Ascending aorta (tissue), 2 donors: ENCODE measurements at regions not wholly inside any gene's neighbourhood (a gene's known extent, or its start where the extent isn't known, plus 50 kb on each side); places are given as distances from the start of the nearest gene placed in this dataset.

ENCODE experiments used
- DNase-seq, 2 donors: peaks; one replicate each; pipeline ENCODE4 v3.0.0-alpha.2; 2019; ENCODE audit warnings: low spot score in 2 of 2
- H3K27ac ChIP-seq, 2 donors: fragments of 200-600 bp; sonication (generic); one replicate each; pipeline ENCODE4 v1.5.1; 2016 to 2017; ENCODE audit warnings: mild to moderate bottlenecking in 1 of 2
- H3K27me3 ChIP-seq: fragments of 200-600 bp; sonication (generic); one replicate; pipeline ENCODE4 v1.5.1; 2017
- H3K36me3 ChIP-seq, 2 donors: fragments of 200-600 bp; sonication (generic); one replicate each; pipeline ENCODE4 v1.5.1; 2016
- H3K4me1 ChIP-seq, 2 donors: fragments of 200-600 bp; sonication (generic); one replicate each; pipeline ENCODE4 v1.5.1; 2016 to 2017; ENCODE audit warnings: mild to moderate bottlenecking in 1 of 2
- H3K4me3 ChIP-seq, 2 donors: fragments of 200-600 bp; sonication (generic); one replicate each; pipeline ENCODE4 v1.5.1; 2016 to 2017; ENCODE audit warnings: mild to moderate bottlenecking in 1 of 2
- H3K9me3 ChIP-seq, 2 donors: fragments of 200-600 bp; sonication (generic); one replicate each; pipeline ENCODE4 v1.5.1; 2016
- CTCF ChIP-seq, 3 experiments: fragments of 200-600 bp in 2 of 3; fragments of 450-650 bp in 1 of 3; sonication (generic) in 2 of 3; IDR thresholded peaks; one replicate each; pipeline ENCODE4 v1.5.1; 2016 to 2019; ENCODE audit warnings: antibody characterized with exemption in 3 of 3, mild to moderate bottlenecking in 1 of 3, moderate library complexity in 1 of 3
- intact Hi-C: fragments of 100-400 bp; cut with DNase I; formaldehyde crosslinking; loops from one replicate; pipeline ENCODE4 v1.15.1; 2023

- Histone ChIP-seq H3K4me3 (no peak overlapping the region), H3K4me1 (no peaks in the 10 kb centered on the region), H3K27me3 (no peaks in the 10 kb centered on the region), H3K27ac (no peak overlapping the region), H3K36me3 (no peaks in the 10 kb centered on the region), H3K9me3 (no peaks in the 10 kb centered on the region)
- TF ChIP-seq CTCF (IDR thresholded peaks at IDR 0.05), result peak; percentile 33 to 70 (median 52)
- DNase-seq, result no peak
- intact Hi-C loops, result loop anchor here (2.0 kb wide), 1 partner anchor 106 kb away; no protein-coding TSS in a partner anchor
Observed at GRCh38 chr2:223692191-223692947, 90.2 kb upstream of the SCG2 start.

DNA sequence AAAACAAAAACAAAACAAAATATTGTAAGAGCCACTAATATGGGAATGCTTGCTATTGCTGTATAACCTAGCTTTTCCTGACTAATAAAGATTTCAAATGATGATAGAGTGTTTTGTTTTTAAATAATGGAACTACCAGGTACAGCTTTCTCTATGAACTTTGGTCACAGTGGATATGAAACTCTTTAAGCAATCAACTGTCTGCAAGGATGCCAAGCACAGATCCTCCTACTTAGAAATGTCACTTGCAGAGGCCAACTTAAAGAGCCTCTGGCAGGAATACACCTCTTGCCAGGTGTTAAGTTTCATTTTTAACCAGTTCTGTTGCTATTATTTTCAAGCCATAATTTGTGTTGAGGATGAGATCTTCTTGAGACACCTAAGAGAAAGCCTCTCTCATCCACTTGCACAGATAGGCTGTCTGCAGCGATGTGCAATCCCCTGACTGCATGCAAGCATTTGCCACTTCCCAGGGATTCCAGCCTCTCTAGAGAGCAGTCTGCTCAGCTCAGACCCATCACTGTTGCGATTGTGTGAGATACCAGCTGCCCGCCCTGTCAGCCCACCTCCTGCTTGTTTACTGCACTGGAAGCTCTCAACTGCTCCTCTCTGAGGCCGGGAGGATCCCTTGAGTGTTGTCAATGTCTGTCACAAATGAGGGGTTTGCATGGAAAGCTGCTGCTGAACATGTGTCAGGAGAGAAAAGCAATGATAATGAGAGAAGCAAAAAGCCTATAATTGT is 86.1 kb upstream of the SCG2 start:
- DNase-seq, result no peak
- Histone ChIP-seq H3K4me3 (no peak overlapping the region), H3K4me1 (no peaks in the 10 kb centered on the region), H3K36me3 (no peaks in the 10 kb centered on the region), H3K27me3 (no peaks in the 10 kb centered on the region), H3K27ac (no peak overlapping the region), H3K9me3 (no peaks in the 10 kb centered on the region)
- intact Hi-C loops, result no loop called here
- no peak for TF ChIP-seq CTCF (IDR thresholded peaks at IDR 0.05)

DNA sequence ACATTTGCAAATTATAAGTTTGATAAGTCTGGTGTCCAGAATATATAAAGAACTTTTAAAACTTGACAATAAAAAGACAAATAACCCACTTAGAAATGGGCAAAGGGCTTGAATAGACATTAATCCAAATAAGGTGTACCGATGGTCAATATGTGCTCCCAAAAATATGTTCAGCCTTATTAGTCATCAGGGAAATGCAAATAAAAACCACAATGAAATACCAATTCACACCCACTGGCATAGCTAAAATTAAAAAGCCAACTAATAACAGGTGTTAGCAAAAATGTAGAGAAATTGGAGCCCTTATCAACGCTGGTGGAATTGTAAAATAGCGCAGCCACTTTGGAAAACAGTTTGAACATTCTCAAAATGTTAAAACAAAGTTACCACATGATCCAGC is 79.0 kb upstream of the SCG2 start:
- Histone ChIP-seq H3K27ac (no peak overlapping the region), H3K9me3 (no peaks in the 10 kb centered on the region), H3K4me3 (no peak overlapping the region), H3K4me1 (no peaks in the 10 kb centered on the region), H3K36me3 (no peaks in the 10 kb centered on the region), H3K27me3 (no peaks in the 10 kb centered on the region)
- DNase-seq, result no peak
- TF ChIP-seq CTCF (IDR thresholded peaks at IDR 0.05), result no peak
- intact Hi-C loops, result no loop called here

DNA sequence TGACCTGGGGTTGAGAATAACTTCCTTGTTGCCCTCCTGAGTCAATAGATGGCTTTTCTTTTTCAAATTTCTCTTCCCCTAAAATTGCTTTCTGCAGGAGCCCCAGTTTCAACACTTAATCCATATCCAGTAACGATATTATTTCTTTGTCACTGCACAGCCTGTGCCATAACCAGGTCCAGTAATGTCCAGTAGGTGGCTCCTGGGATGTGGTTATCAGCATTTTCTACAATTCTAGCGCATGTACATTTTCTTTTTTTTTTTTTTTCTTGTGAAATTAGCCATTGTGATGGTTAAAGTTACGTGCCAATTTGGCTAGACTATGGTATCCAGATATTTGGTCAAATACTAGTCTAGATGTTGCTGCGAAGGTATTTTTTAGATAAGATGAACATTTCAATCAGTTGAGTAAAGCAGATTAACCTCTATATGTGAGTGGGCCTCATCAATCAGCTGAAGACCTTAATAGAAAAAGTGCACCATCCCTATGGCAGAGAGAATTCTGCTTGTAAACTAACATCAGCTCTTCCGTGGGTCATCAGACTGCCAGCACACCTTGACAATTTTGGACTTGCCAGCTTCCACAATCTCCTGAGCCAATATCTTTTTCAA is 72.9 kb upstream of the SCG2 start:
- Histone ChIP-seq H3K9me3 (no peaks in the 10 kb centered on the region), H3K4me3 (no peak overlapping the region), H3K27ac (no peak overlapping the region), H3K4me1 (no peaks in the 10 kb centered on the region), H3K27me3 (no peaks in the 10 kb centered on the region), H3K36me3 (no peaks in the 10 kb centered on the region)
- intact Hi-C loops, result no loop called here
- DNase-seq, result no peak
- peak; percentile 5 to 52 (median 22) for TF ChIP-seq CTCF (IDR thresholded peaks at IDR 0.05)

DNA sequence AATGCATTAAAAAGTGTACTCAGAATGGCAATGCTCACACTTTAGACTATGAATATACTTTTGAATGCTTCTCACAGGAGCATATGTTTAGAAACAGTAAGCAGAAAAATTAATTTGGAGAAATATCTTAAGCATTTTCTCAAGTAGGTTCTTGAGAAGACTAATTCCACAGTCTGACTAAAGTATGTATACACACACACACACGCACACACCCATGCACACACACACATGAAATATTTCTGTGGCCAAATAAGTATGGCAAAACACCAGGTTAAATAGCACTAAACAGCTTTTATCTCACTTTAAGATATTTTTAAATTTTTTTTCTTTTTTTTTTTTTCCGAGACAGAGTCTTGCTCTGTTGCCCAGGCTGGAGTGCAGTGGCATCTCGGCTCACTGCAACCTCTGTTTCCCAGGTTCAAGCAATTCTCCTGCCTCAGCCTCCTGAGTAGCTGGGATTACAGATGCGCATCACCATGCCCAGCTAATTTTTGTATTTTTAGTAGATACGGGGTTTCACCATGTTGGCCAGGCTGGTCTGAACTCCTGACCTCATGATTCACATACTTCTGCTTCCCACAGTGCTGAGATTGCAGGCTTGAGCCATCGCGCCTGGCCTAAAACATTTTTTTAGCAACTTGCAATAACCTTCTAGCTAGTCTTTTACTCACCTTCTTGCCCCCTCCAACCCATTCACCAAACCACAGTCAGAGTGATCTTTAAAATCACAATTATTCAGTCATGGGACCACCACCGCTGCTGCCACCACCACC is 67.5 kb upstream of the SCG2 start:
- H3K36me3 ChIP-seq, result no peaks in the 10 kb centered on the region
- no peaks in the 10 kb centered on the region for H3K27me3 ChIP-seq
- H3K4me1 ChIP-seq, result no peaks in the 10 kb centered on the region
- intact Hi-C loops, result no loop called here
- no peaks in the 10 kb centered on the region for H3K9me3 ChIP-seq
- no peak overlapping the region for H3K27ac ChIP-seq
- H3K4me3 ChIP-seq, result no peak overlapping the region
- DNase-seq, result no peak
- no peak for TF ChIP-seq CTCF (IDR thresholded peaks at IDR 0.05)
